IMR-90 (cell line): ENCODE measurements at regions not wholly inside any gene's neighbourhood (a gene's known extent, or its start where the extent isn't known, plus 50 kb on each side); places are given as distances from the start of the nearest gene placed in this dataset.

ENCODE experiments used
- ATAC-seq: fragments of 200-7000 bp; cut with Tn5 transposase; 2 replicates; pipeline ENCODE4 v1.9.1; 2020; ENCODE audit warnings: low read depth, mild to moderate bottlenecking, moderate library complexity
- BruUV-seq: library from RNA; stranded (reverse); fragments of 400-500 nt; replicated peaks from 2 replicates; lab custom pipeline; 2021; lab: Mats Ljungman, UMichigan
- CTCF ChIA-PET: fragments of 300-600 bp; formaldehyde crosslinking; extraction: SDS; loops from one replicate; lab custom pipeline; 2021; ENCODE audit warnings: antibody characterized with exemption; lab: Yijun Ruan, JAX
- POLR2A ChIA-PET: fragments of 300-600 bp; sonication (Branson Sonifier 250); formaldehyde crosslinking; loops from one replicate; lab custom pipeline; 2022; ENCODE audit warnings: antibody characterized with exemption; ENCODE audit not compliant: unreplicated experiment; lab: Charles Lee
- DNase-seq: peaks from one replicate; pipeline ENCODE4 v3.0.0; 2013
- H2AFZ ChIP-seq: replicated peaks from 2 replicates; pipeline ENCODE3; 2013; ENCODE audit warnings: low read length, mild to moderate bottlenecking; ENCODE audit not compliant: poor library complexity
- H2AK5ac ChIP-seq: 2 replicates; pipeline ENCODE4 v1.6.1; 2013; ENCODE audit warnings: low read depth, low read length, inconsistent platforms
- H2AK9ac ChIP-seq: replicated peaks from 2 replicates; pipeline ENCODE3; 2013; ENCODE audit warnings: mild to moderate bottlenecking, low read depth, low read length, moderate library complexity; ENCODE audit not compliant: poor library complexity
- H2BK120ac ChIP-seq: 2 replicates; pipeline ENCODE4 v1.6.1; 2013; ENCODE audit warnings: low read depth, low read length, inconsistent platforms
- H2BK15ac ChIP-seq: 3 replicates; pipeline ENCODE4 v1.6.1; 2013; ENCODE audit warnings: low read depth, low read length, inconsistent platforms
- H2BK20ac ChIP-seq: 2 replicates; pipeline ENCODE4 v1.6.1; 2013; ENCODE audit warnings: low read depth, mild to moderate bottlenecking, inconsistent platforms, low read length, moderate library complexity
- H2BK5ac ChIP-seq: 2 replicates; pipeline ENCODE4 v1.6.1; 2013; ENCODE audit warnings: mild to moderate bottlenecking, low read depth, low read length, inconsistent platforms; ENCODE audit not compliant: poor library complexity, severe bottlenecking
- H3K14ac ChIP-seq: replicated peaks from 2 replicates; pipeline ENCODE4 v1.6.1; 2013; ENCODE audit warnings: low read depth, low read length, inconsistent platforms
- H3K18ac ChIP-seq: 2 replicates; pipeline ENCODE4 v1.6.1; 2013; ENCODE audit warnings: low read depth, low read length, control low read depth
- H3K23ac ChIP-seq: 2 replicates; pipeline ENCODE4 v1.6.1; 2013; ENCODE audit warnings: low read depth, low read length, inconsistent platforms
- H3K27ac ChIP-seq: 2 replicates; pipeline ENCODE4 v1.5.1; 2013; ENCODE audit warnings: mild to moderate bottlenecking, control low read depth, low read length; ENCODE audit not compliant: insufficient read depth
- H3K27me3 ChIP-seq: 2 replicates; pipeline ENCODE4 v1.6.1; 2013; ENCODE audit warnings: low read length; ENCODE audit not compliant: control insufficient read depth, insufficient read depth
- H3K36me3 ChIP-seq: 2 replicates; pipeline ENCODE4 v1.6.1; 2013; ENCODE audit warnings: low read length, mixed read lengths; ENCODE audit not compliant: control insufficient read depth, insufficient read depth
- H3K4ac ChIP-seq: 2 replicates; pipeline ENCODE4 v1.6.1; 2013; ENCODE audit warnings: low read depth, low read length, inconsistent platforms
- H3K4me1 ChIP-seq: 2 replicates; pipeline ENCODE4 v1.6.1; 2013; ENCODE audit warnings: low read length, mixed read lengths; ENCODE audit not compliant: control insufficient read depth, insufficient read depth
- H3K4me2 ChIP-seq: 2 replicates; pipeline ENCODE4 v1.6.1; 2013; ENCODE audit warnings: low read depth, mild to moderate bottlenecking, control low read depth, low read length, moderate library complexity
- H3K4me3 ChIP-seq: 2 replicates; pipeline ENCODE4 v1.5.1; 2013; ENCODE audit warnings: low read depth, mild to moderate bottlenecking, control low read depth, low read length, moderate library complexity; ENCODE audit not compliant: insufficient read depth
- H3K56ac ChIP-seq: 2 replicates; pipeline ENCODE4 v1.6.1; 2013; ENCODE audit warnings: low read length, inconsistent platforms; ENCODE audit not compliant: insufficient read depth; ENCODE audit errors: extremely low read depth
- H3K79me1 ChIP-seq, 2 experiments: 2 replicates each; pipeline ENCODE4 v1.6.1; 2013; ENCODE audit warnings: low read length in 2 of 2, inconsistent platforms in 1 of 2, low read depth in 1 of 2
- H3K9ac ChIP-seq: 2 replicates; pipeline ENCODE4 v1.6.1; 2013; ENCODE audit warnings: low read depth, low read length, control low read depth
- H3K9me1 ChIP-seq: 2 replicates; pipeline ENCODE4 v1.6.1; 2013; ENCODE audit warnings: low read length, inconsistent platforms; ENCODE audit not compliant: insufficient read depth
- H3K9me3 ChIP-seq: 2 replicates; pipeline ENCODE4 v1.6.1; 2013; ENCODE audit warnings: low read length; ENCODE audit not compliant: control insufficient read depth, insufficient read depth
- H4K20me1 ChIP-seq: 2 replicates; pipeline ENCODE4 v1.6.1; 2013; ENCODE audit warnings: low read length, inconsistent platforms; ENCODE audit not compliant: insufficient read depth
- H4K5ac ChIP-seq: 2 replicates; pipeline ENCODE4 v1.6.1; 2013; ENCODE audit warnings: mild to moderate bottlenecking, low read depth, low read length, control low read depth
- H4K8ac ChIP-seq, 2 experiments: 2 replicates each; pipeline ENCODE4 v1.6.1; 2013; ENCODE audit warnings: low read depth in 2 of 2, low read length in 2 of 2, control low read depth in 1 of 2, inconsistent platforms in 1 of 2
- H4K91ac ChIP-seq: 2 replicates; pipeline ENCODE4 v1.6.1; 2013; ENCODE audit warnings: low read depth, low read length, inconsistent platforms; ENCODE audit not compliant: insufficient read depth
- BHLHE40 ChIP-seq: fragments of 150-350 bp; IDR thresholded peaks from 2 replicates; pipeline ENCODE4 v1.6.1; 2016; ENCODE audit warnings: mild to moderate bottlenecking, low read depth, low read length
- CEBPB ChIP-seq: IDR thresholded peaks from 2 replicates; pipeline ENCODE4 v1.6.1; 2012; ENCODE audit warnings: low read depth, low read length, improper control_type of control experiment
- CHD1 ChIP-seq: IDR thresholded peaks from 2 replicates; pipeline ENCODE4 v1.6.1; 2012; ENCODE audit warnings: low read depth, low read length, improper control_type of control experiment
- CTCF ChIP-seq: conservative IDR thresholded peaks from 2 replicates; pipeline ENCODE4 v1.5.1; 2012; ENCODE audit warnings: mild to moderate bottlenecking, low read depth, low read length, improper control_type of control experiment
- ELK1 ChIP-seq: fragments of 150-350 bp; IDR thresholded peaks from 2 replicates; pipeline ENCODE4 v1.6.1; 2016; ENCODE audit warnings: low read depth, mild to moderate bottlenecking, low read length, moderate library complexity, borderline replicate concordance
- FOS ChIP-seq: fragments of 150-350 bp; IDR thresholded peaks from 2 replicates; pipeline ENCODE4 v1.6.1; 2016; ENCODE audit warnings: low read depth, low read length
- MAFK ChIP-seq: IDR thresholded peaks from 2 replicates; pipeline ENCODE4 v1.6.1; 2012; ENCODE audit warnings: low read depth, low read length, improper control_type of control experiment
- MAZ ChIP-seq: IDR thresholded peaks from 2 replicates; pipeline ENCODE4 v1.6.1; 2012; ENCODE audit warnings: low read depth, mild to moderate bottlenecking, low read length, improper control_type of control experiment, moderate library complexity, borderline replicate concordance
- MXI1 ChIP-seq: IDR thresholded peaks from 2 replicates; pipeline ENCODE4 v1.6.1; 2012; ENCODE audit warnings: low read depth, mild to moderate bottlenecking, low read length, moderate library complexity, borderline replicate concordance
- NFE2L2 ChIP-seq: fragments of 150-350 bp; IDR thresholded peaks from 2 replicates; pipeline ENCODE4 v1.6.1; 2016; ENCODE audit warnings: low read depth, mild to moderate bottlenecking, low read length
- POLR2A ChIP-seq: IDR thresholded peaks from 2 replicates; pipeline ENCODE4 v1.6.1; 2012; ENCODE audit warnings: mild to moderate bottlenecking, low read depth, low read length
- RAD21 ChIP-seq: IDR thresholded peaks from 2 replicates; pipeline ENCODE4 v1.6.1; 2012; ENCODE audit warnings: low read length, improper control_type of control experiment
- RCOR1 ChIP-seq: IDR thresholded peaks from 2 replicates; pipeline ENCODE4 v1.6.1; 2012; ENCODE audit warnings: mild to moderate bottlenecking, low read length, improper control_type of control experiment; ENCODE audit not compliant: insufficient replicate concordance
- RFX5 ChIP-seq: IDR thresholded peaks from 2 replicates; pipeline ENCODE4 v1.8.0; 2012; ENCODE audit warnings: low read depth, mild to moderate bottlenecking, low read length, moderate library complexity
- USF2 ChIP-seq: fragments of 150-350 bp; IDR thresholded peaks from 2 replicates; pipeline ENCODE4 v1.6.1; 2017; ENCODE audit warnings: mild to moderate bottlenecking, antibody characterized with exemption, low read length, low read depth
- WGBS, 2 experiments: methylation state at CpG; one replicate each; pipeline versions ENCODE4 v1.1.5 to v1.1.7; 2013; ENCODE audit warnings: missing lambda C conversion rate in 2 of 2; ENCODE audit not compliant: insufficient read length in 1 of 2; ENCODE audit errors: extremely low coverage in 2 of 2; 5-methylcytosine and 5-hydroxymethylcytosine counted together
- dilution Hi-C: fragments of 300-500 bp; cut with HindIII; formaldehyde crosslinking; loops from one replicate; pipeline ENCODE4 v1.14.3; 2018; ENCODE audit warnings: low sequenced_read_pairs; ENCODE audit not compliant: unreplicated experiment
- in situ Hi-C: fragments of 300-500 bp; cut with MboI; formaldehyde crosslinking; loops from 3 replicates; pipeline ENCODE4 v1.14.3; 2019; ENCODE audit warnings: low sequenced_read_pairs, inconsistent platforms, mixed read lengths
- intact Hi-C: fragments of 100-400 bp; cut with micrococcal nuclease; formaldehyde crosslinking; loops from 2 replicates; pipeline ENCODE4 v1.10.0; 2022

- Histone ChIP-seq H3K4me3 (no peak overlapping the region), H3K27me3 (peaks cover 18% of the 10 kb centered on the region), H2AFZ (no peak overlapping the region), H4K91ac (no peak overlapping the region), H4K8ac (no peak overlapping the region), H4K5ac (no peak overlapping the region), H3K18ac (no peak overlapping the region), H2BK120ac (no peak overlapping the region), H3K14ac (no peak overlapping the region), H3K36me3 (no peaks in the 10 kb centered on the region), H3K4me2 (no peak overlapping the region), H4K20me1 (no peaks in the 10 kb centered on the region), H3K9me1 (no peaks in the 10 kb centered on the region), H2BK15ac (no peak overlapping the region), H3K9ac (no peak overlapping the region), H2BK5ac (no peak overlapping the region), H2BK20ac (no peak overlapping the region), H3K4ac (no peak overlapping the region), H3K23ac (no peak overlapping the region), H3K9me3 (no peaks in the 10 kb centered on the region), H2AK9ac (no peak overlapping the region), H3K79me1 (no peaks in the 10 kb centered on the region), H2AK5ac (no peak overlapping the region), H3K27ac (no peak overlapping the region), H3K4me1 (no peaks in the 10 kb centered on the region), H3K56ac (no peak overlapping the region)
- ChIA-PET POLR2A (no interaction called here), CTCF (interaction anchor here (0.6 kb wide), 1 partner anchor 10 kb away, joined by 4 read pairs; no protein-coding TSS in a partner anchor)
- DNase-seq (no peak), ATAC-seq (no peak)
- dilution Hi-C loops (no loop called here), in situ Hi-C loops (no loop called here), intact Hi-C loops (no loop called here)
- WGBS, 2 experiments: 46% methylated on average over 7 of the region's 20 CpGs; no CpG with 5 or more reads in 1 of the 2 experiments
- no TSS peak for BruUV-seq
- TF ChIP-seq BHLHE40 (no peak), POLR2A (no peak), MXI1 (no peak), CEBPB (no peak), USF2 (no peak), CHD1 (no peak), NFE2L2 (no peak), MAFK (no peak), ELK1 (no peak), RCOR1 (no peak), FOS (no peak), CTCF (no peak), MAZ (no peak), RFX5 (no peak), RAD21 (no peak)
Observed at GRCh38 chr17:77723071-77723908, 235.2 kb upstream of the TNRC6C start.
